ENCODE measurements at regions not wholly inside any gene's neighbourhood (a gene's known extent, or its start where the extent isn't known, plus 50 kb on each side); places are given as distances from the start of the nearest gene placed in this dataset.

- TF ChIP-seq ZNF274 (IDR thresholded peaks at IDR 0.05; ENCODE audit: low read depth, low read length) (no peak), YY1 (IDR thresholded peaks at IDR 0.05; ENCODE audit: insufficient read depth, insufficient read length) (no peak), SUZ12 (IDR thresholded peaks at IDR 0.05; ENCODE audit: extremely low read depth, insufficient read depth, insufficient read length) (no peak)
These were observed 104.5 kb upstream of the KDM7A start for GRCh38 chr7:140281255-140281654.
